SHP77 (cell line): ENCODE measurements at regions not wholly inside any gene's neighbourhood (a gene's known extent, or its start where the extent isn't known, plus 50 kb on each side); places are given as distances from the start of the nearest gene placed in this dataset.

ENCODE experiments used
- DNase-seq, 2 experiments: peaks; one replicate each; lab custom pipeline; 2025; lab: John Stamatoyannopoulos, UW

- no peak for DNase-seq
Measured at GRCh38 chr19:32105527-32106310, 239.7 kb upstream of the ZNF507 start.

GRCh38 chr19:32122258-32122657 is 223.2 kb upstream of the ZNF507 start:
- no peak for DNase-seq

GRCh38 chr19:32123355-32123940 is 222.0 kb upstream of the ZNF507 start:
- DNase-seq = no peak

GRCh38 chr19:32124585-32124984 is 220.8 kb upstream of the ZNF507 start:
- no peak for DNase-seq

GRCh38 chr19:32129141-32129540 is 216.3 kb upstream of the ZNF507 start:
- DNase-seq = no peak

GRCh38 chr19:32130332-32130731 is 215.1 kb upstream of the ZNF507 start:
- DNase-seq = no peak

- no peak for DNase-seq
Measured at GRCh38 chr19:32131005-32131404, 214.4 kb upstream of the ZNF507 start.

- no peak for DNase-seq
Measured at GRCh38 chr19:32138416-32138815, 207.0 kb upstream of the ZNF507 start.

GRCh38 chr19:32141840-32142511 is 203.4 kb upstream of the ZNF507 start:
- DNase-seq = no peak

GRCh38 chr19:32146664-32147063 is 198.7 kb upstream of the ZNF507 start:
- DNase-seq = no peak

- no peak for DNase-seq
Measured at GRCh38 chr19:32150605-32151004, 194.8 kb upstream of the ZNF507 start.

GRCh38 chr19:32154418-32154817 is 191.0 kb upstream of the ZNF507 start:
- DNase-seq = no peak

GRCh38 chr19:32164384-32164992 is 180.9 kb upstream of the ZNF507 start:
- no peak for DNase-seq

- no peak for DNase-seq
Measured at GRCh38 chr19:32165141-32165540, 180.3 kb upstream of the ZNF507 start.

GRCh38 chr19:32165750-32166149 is 179.7 kb upstream of the ZNF507 start:
- DNase-seq = no peak

GRCh38 chr19:32166238-32166637 is 179.2 kb upstream of the ZNF507 start:
- DNase-seq = peak in 1 of 2 experiments; percentile 7

GRCh38 chr19:32168111-32168510 is 177.3 kb upstream of the ZNF507 start:
- no peak for DNase-seq

GRCh38 chr19:32168606-32169005 is 176.8 kb upstream of the ZNF507 start:
- DNase-seq = no peak

- DNase-seq = no peak
Measured at GRCh38 chr19:32171719-32172151, 173.7 kb upstream of the ZNF507 start.

GRCh38 chr19:32172566-32173160 is 172.7 kb upstream of the ZNF507 start:
- no peak for DNase-seq

- no peak for DNase-seq
Measured at GRCh38 chr19:32173836-32174235, 171.6 kb upstream of the ZNF507 start.

- no peak for DNase-seq
Measured at GRCh38 chr19:32174386-32175113, 170.9 kb upstream of the ZNF507 start.
